ENCODE measurements at regions not wholly inside any gene's neighbourhood (a gene's known extent, or its start where the extent isn't known, plus 50 kb on each side); places are given as distances from the start of the nearest gene placed in this dataset.

DNA sequence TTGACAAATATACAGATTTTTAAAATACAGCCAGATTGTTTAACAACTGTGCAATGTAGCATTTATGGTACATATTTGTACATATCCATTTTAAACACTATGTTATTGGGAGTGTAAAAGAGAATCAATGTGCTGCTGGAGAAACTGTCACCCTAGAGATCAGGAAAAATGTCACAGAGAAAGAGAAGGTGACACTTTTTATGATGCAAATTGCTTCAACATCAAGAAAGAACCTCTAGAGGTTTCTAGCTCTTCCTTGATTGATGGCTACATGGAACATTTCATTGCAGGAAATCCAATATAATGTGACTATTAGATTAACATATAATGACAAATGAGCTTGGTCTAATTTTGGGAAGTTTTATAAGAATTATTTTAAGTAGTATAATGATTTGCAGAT is 1491.2 kb upstream of the PCDH20 start:
- FAIRE-seq (no peak), DNase-seq (ENCODE audit: low read depth, low spot score) (no peak)
- TF ChIP-seq EZH2 (IDR thresholded peaks at IDR 0.05; ENCODE audit: borderline replicate concordance, low read depth, low read length, severe bottlenecking), result no peak
- no peak for TF ChIP-seq GATA2 (IDR thresholded peaks at IDR 0.05; ENCODE audit: insufficient read depth, insufficient read length, low read depth, low read length)
- no peak for TF ChIP-seq POLR2AphosphoS5 (IDR thresholded peaks at IDR 0.05; ENCODE audit: insufficient read depth, low read depth, low read length)
- no peak for TF ChIP-seq MAX (IDR thresholded peaks at IDR 0.05; ENCODE audit: insufficient read depth, insufficient read length)
- TF ChIP-seq MYC (IDR thresholded peaks at IDR 0.05; ENCODE audit: low read depth, low read length), result no peak
- no peak for TF ChIP-seq POLR2A (IDR thresholded peaks at IDR 0.05; ENCODE audit: low read depth, low read length)
- TF ChIP-seq FOS (IDR thresholded peaks at IDR 0.05; ENCODE audit: borderline replicate concordance, insufficient read depth, low read length), result no peak
- no peak for TF ChIP-seq CTCF (IDR thresholded peaks at IDR 0.05; ENCODE audit: extremely low read depth in 1 of 2, insufficient read depth in 1 of 2, low read depth in 1 of 2, low read length in 2 of 2)
- TF ChIP-seq JUN (IDR thresholded peaks at IDR 0.05; ENCODE audit: borderline replicate concordance, insufficient read depth, insufficient read length, low read depth), result no peak
- dilution Hi-C loops (cut with MboI; ENCODE audit: extremely low pct_ligation_motif_present, low sequenced_read_pairs) (no loop called here), intact Hi-C loops (cut with micrococcal nuclease) (no loop called here)
- no peaks in the 10 kb centered on the region for H3K9me1 ChIP-seq (replicated peaks; ENCODE audit: control insufficient read depth, extremely low read depth, insufficient read depth, low read length)
- BruUV-seq (replicated peaks), result no TSS peak
- no peaks in the 10 kb centered on the region for H3K9me3 ChIP-seq (replicated peaks; ENCODE audit: control insufficient read depth, insufficient read depth, low read length)
- ChIA-PET POLR2A (no interaction called here), CTCF (no interaction called here)
- no peaks in the 10 kb centered on the region for H3K36me3 ChIP-seq (ENCODE audit: control insufficient read depth in 2 of 2, extremely low read depth in 1 of 2, insufficient read depth in 2 of 2, low read length in 2 of 2)
- no peak overlapping the region for H3K4me3 ChIP-seq (replicated peaks in 1 of 3; ENCODE audit: insufficient read depth in 1 of 3, low read depth in 1 of 3, low read length in 3 of 3)
- no peak overlapping the region for H3K27ac ChIP-seq (ENCODE audit: insufficient read depth, low read depth, low read length)
- H3K4me2 ChIP-seq (ENCODE audit: insufficient read depth, low read length), result no peak overlapping the region
- no peaks in the 10 kb centered on the region for H3K27me3 ChIP-seq (ENCODE audit: control insufficient read depth in 2 of 2, insufficient read depth in 2 of 2, low read length in 2 of 2)
- no peak overlapping the region for H3K9ac ChIP-seq (replicated peaks; ENCODE audit: extremely low read depth, insufficient read depth, low read length)
- H4K20me1 ChIP-seq (replicated peaks; ENCODE audit: control insufficient read depth, extremely low read depth, insufficient read depth, low read length), result no peaks in the 10 kb centered on the region
- H3K79me2 ChIP-seq (ENCODE audit: control insufficient read depth, insufficient read depth, low read length), result no peaks in the 10 kb centered on the region
- H2AFZ ChIP-seq (ENCODE audit: low read depth, low read length), result no peak overlapping the region
- no peaks in the 10 kb centered on the region for H3K4me1 ChIP-seq (ENCODE audit: control insufficient read depth, extremely low read depth, insufficient read depth, low read length)

Measured in endothelial cell of umbilical vein (primary cell).